Ishikawa (cell line): ENCODE measurements at regions not wholly inside any gene's neighbourhood (a gene's known extent, or its start where the extent isn't known, plus 50 kb on each side); places are given as distances from the start of the nearest gene placed in this dataset.

ENCODE experiments used
- CREB1 ChIP-seq: IDR thresholded peaks from 2 replicates; pipeline ENCODE4 v1.6.1; 2012; ENCODE audit warnings: low read depth
- FOXM1 ChIP-seq: IDR thresholded peaks from 2 replicates; pipeline ENCODE4 v1.6.1; 2012; ENCODE audit warnings: low read depth, borderline replicate concordance
- TAF1 ChIP-seq: IDR thresholded peaks from 2 replicates; pipeline ENCODE4 v1.6.1; 2012; ENCODE audit warnings: low read depth, mild to moderate bottlenecking
- TCF12 ChIP-seq: IDR thresholded peaks from 2 replicates; pipeline ENCODE4 v1.6.1; 2012; ENCODE audit warnings: low read depth
- USF1 ChIP-seq: IDR thresholded peaks from 2 replicates; pipeline ENCODE4 v1.6.1; 2012

GRCh38 chr2:129794116-129794515 is 185.3 kb upstream of the RAB6C start:
- TF ChIP-seq FOXM1, result no peak
- no peak for TF ChIP-seq TCF12
- TF ChIP-seq USF1, result no peak
- TF ChIP-seq TAF1, result no peak
- no peak for TF ChIP-seq CREB1
